ENCODE measurements at regions not wholly inside any gene's neighbourhood (a gene's known extent, or its start where the extent isn't known, plus 50 kb on each side); places are given as distances from the start of the nearest gene placed in this dataset.

- TF ChIP-seq CTCF (IDR thresholded peaks at IDR 0.05; ENCODE audit: low read depth, low read length), result no peak
- no peak for DNase-seq (ENCODE audit: extremely low read depth, low read depth)
These were observed 282.8 kb upstream of the SGK1 start for GRCh38 chr6:134600671-134601070.

- no peak for DNase-seq (ENCODE audit: extremely low read depth, low read depth)
- no peak for TF ChIP-seq CTCF (IDR thresholded peaks at IDR 0.05; ENCODE audit: low read depth, low read length)
These were observed 281.2 kb upstream of the SGK1 start for GRCh38 chr6:134599079-134599478.

- no peak for TF ChIP-seq CTCF (IDR thresholded peaks at IDR 0.05; ENCODE audit: low read depth, low read length)
- DNase-seq (ENCODE audit: extremely low read depth, low read depth), result no peak
These were observed 278.3 kb upstream of the SGK1 start for GRCh38 chr6:134596191-134596590.

GRCh38 chr6:134594881-134595280 lies 277.0 kb upstream of the SGK1 start:
- DNase-seq (ENCODE audit: extremely low read depth, low read depth), result no peak
- no peak for TF ChIP-seq CTCF (IDR thresholded peaks at IDR 0.05; ENCODE audit: low read depth, low read length)

- no peak for TF ChIP-seq CTCF (IDR thresholded peaks at IDR 0.05; ENCODE audit: low read depth, low read length)
- no peak for DNase-seq (ENCODE audit: extremely low read depth, low read depth)
These were observed 276.0 kb upstream of the SGK1 start for GRCh38 chr6:134593887-134594286.

- TF ChIP-seq CTCF (IDR thresholded peaks at IDR 0.05; ENCODE audit: low read depth, low read length), result no peak
- no peak for DNase-seq (ENCODE audit: extremely low read depth, low read depth)
These were observed 275.5 kb upstream of the SGK1 start for GRCh38 chr6:134593442-134593841.

GRCh38 chr6:134593024-134593423 lies 275.1 kb upstream of the SGK1 start:
- DNase-seq (ENCODE audit: extremely low read depth, low read depth), result no peak
- no peak for TF ChIP-seq CTCF (IDR thresholded peaks at IDR 0.05; ENCODE audit: low read depth, low read length)

Measured in AG09319 (cell line).